VCaP (cell line): ENCODE measurements at regions not wholly inside any gene's neighbourhood (a gene's known extent, or its start where the extent isn't known, plus 50 kb on each side); places are given as distances from the start of the nearest gene placed in this dataset.

Experiments
- H3K27ac ChIP-seq: fragments of 450-650 bp; 2 replicates; pipeline ENCODE4 v1.5.1; 2017
- CTCF ChIP-seq: fragments of 450-650 bp; conservative IDR thresholded peaks from 2 replicates; pipeline ENCODE4 v1.5.1; 2017; ENCODE audit warnings: mild to moderate bottlenecking, moderate library complexity

DNA sequence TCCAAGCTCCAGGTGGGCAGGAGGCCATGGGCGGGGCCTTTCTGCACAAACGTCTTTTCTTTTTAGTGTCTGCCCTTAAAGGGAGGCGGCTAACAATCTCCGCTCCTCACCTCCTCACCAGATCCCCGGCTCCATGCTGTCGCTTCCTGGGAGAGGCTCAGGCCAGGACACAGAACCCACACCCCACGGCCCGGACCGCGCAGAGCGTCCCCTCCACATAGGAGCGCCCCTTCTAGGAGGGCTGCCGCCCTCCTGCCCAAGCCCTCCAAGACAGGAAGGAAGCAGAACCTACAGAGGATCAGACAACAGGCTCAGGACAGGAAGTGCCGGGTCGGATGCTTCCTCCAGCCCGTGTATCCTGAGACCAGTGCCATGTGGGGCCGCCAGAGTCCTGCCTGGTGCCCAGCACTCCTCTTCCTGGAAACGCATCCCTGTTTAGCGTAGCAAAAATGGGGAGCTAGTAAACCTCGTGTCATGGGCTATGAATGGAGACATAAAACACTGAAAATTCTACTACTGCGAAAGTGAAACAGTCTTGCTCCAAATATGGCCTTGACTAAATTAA, 83.2 kb upstream of the ATP10A start:
- TF ChIP-seq CTCF: no peak
- no peak overlapping the region for H3K27ac ChIP-seq

DNA sequence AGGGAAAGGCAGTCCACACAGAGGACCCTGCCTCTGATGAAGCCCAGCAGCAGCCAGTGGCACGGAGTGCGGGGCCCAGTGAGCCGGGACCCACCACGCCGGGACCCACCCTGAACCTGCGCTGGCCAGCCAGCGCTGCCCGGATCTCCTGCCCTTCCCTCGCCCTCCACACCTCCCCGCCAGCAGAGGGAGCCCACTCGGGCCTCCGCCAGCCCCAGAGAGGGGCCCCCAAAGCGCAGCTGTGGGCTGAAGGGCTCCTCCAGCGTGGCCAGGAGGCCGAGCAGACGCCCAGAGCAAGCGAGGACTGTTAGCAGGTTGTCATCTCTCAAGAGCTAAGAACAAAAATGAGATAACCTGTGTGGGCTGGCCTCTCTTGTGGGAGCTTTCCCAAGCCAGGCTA, 81.3 kb upstream of the ATP10A start:
- no peak; the same call in 1 of the 2 replicates for TF ChIP-seq CTCF
- H3K27ac ChIP-seq: no peak overlapping the region

DNA sequence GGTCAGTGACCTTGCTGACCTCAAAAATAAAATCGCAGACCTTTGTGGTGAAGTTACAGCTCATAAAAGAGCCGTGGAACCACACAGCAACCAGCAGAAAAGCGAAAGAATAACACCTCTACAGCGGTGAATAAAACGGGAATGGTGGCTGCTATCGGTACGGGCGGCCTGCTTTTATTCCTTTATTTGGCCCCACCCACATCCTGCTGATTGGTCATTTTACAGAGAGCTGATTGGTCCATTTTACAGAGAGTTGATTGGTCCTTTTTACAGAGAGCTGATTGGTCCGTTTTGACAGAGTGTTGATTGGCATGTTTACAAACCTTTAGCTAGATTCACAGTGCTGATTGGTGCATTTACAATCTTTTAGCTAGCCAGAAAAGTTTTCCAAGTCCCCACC, 80.7 kb upstream of the ATP10A start:
- TF ChIP-seq CTCF: no peak
- H3K27ac ChIP-seq: no peak overlapping the region

DNA sequence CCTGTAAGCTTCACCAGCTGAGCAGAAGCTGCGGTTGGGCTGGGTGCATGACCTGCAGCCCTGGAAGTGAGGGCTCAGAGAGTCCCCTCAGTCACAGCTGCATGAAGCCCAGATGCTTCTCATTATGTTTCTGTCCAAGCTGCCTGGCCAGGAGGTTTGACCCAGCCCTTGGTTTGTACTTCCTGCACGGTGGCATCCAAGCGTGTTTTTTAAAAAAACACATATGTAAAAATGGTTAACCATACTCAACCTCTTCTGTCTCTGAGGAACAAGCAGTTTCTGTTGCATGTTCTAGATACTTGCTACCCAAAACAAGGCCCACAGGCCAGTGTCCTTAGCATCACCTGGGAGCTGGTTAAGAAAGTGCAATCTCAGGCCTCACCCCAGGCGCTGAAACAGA, 76.0 kb upstream of the ATP10A start:
- TF ChIP-seq CTCF: no peak
- H3K27ac ChIP-seq: no peak overlapping the region

DNA sequence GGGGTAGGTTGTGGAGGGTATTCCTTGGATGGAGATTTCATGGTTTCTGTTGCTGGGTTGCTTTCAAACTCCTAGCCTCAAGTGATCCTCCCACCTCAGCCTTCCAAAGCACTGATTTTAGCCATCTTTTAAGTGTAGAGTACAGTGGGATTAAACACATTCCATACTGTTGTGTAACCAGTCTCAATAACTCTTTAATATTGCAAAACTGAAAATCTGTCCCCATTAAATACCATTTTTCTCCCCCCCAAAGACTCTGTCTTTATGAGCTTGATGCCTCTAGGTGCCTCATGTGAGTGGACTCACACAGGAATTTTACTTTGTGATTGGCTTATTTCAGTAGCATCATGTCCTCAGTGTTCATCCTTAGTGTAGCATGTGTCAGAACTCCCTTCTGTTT, 74.7 kb upstream of the ATP10A start:
- H3K27ac ChIP-seq: no peak overlapping the region
- no peak for TF ChIP-seq CTCF

DNA sequence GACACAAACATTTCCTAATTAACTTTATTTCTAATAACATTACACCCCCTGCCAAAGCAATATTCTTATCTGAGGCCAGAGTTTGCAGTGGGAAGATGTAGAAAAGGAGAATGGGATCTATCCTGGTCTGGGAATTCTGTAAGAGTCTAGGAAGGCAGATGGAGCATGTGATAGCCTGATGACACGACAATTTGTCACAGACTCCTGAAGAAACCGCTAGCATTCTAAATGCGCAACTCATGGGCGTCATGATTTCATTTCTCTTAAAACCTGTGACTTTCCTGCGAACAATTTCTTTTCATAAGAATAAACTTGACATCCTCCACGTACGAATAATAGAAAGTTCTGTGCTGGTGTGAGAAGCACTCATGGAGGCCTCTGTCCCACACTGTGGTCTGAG, 72.9 kb upstream of the ATP10A start:
- TF ChIP-seq CTCF: no peak
- H3K27ac ChIP-seq: no peak overlapping the region

GRCh38 chr15:25933456-25934158, 70.5 kb upstream of the ATP10A start:
- peak; percentile 97 for TF ChIP-seq CTCF
- H3K27ac ChIP-seq: no peak overlapping the region
